Femur (tissue), 1 donor: ENCODE measurements at regions not wholly inside any gene's neighbourhood (a gene's known extent, or its start where the extent isn't known, plus 50 kb on each side); places are given as distances from the start of the nearest gene placed in this dataset.

Experiments used
- DNase-seq: peaks from one replicate; pipeline ENCODE4 v3.0.0-alpha.2; 2017

DNA sequence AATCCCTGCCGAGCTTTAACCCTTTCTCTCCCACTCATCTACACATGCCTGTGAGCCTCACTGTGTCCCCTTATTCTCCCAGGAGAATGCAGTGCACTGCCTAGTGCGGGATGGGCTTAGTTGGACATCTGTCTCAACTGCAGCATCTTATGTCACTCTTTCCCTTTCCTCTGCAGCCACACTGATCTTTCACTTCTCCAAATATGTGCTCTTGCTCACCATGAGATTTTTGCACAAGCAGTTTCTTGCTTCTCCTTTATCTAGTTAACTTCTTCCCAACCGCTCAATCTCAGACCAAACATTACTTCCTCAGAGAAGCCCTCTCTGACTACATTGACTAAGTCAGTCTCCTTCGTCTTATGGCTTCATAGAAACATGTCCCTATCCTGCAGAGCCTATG is 292.3 kb downstream of the KBTBD8 start:
- DNase-seq: no peak

GRCh38 chr3:67291287-67292252 is 293.5 kb downstream of the KBTBD8 start:
- no peak for DNase-seq

DNA sequence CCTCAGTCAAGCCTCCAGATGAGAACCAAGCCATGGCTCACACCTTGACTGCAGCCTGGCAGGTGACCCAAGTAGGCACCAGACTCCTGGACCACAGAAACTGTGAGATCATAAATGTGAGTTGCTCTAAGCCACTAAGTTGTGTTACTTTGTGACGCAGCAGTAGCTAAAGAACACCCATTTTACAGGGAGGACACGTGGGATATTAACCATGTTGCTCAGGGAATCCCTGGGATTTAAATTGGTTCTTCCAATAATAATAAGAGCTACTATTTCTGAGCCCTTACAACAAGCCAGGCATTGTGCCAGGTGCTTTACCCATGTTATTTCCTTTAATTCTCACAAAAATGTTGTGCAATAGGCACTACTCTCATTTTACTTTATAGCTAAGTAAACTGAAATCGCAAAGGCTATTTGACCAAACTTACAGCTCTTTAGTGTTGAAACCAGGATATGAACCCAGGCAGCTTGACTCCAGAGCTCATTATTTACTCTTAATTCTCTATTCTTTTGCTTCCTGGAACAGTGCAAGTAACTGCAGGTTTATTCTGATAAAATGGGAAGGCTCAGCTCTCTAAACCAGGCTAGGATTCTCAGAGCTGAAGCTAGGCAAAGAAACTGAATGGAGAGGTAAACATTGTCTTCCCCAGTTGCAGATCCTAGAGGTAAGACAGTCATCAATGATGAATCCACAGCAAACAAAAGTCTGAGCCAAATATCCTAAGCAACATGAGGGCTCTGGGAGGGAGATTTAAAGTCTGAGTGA is 294.4 kb downstream of the KBTBD8 start:
- no peak for DNase-seq

GRCh38 chr3:67294341-67294740 is 296.2 kb downstream of the KBTBD8 start:
- no peak for DNase-seq

DNA sequence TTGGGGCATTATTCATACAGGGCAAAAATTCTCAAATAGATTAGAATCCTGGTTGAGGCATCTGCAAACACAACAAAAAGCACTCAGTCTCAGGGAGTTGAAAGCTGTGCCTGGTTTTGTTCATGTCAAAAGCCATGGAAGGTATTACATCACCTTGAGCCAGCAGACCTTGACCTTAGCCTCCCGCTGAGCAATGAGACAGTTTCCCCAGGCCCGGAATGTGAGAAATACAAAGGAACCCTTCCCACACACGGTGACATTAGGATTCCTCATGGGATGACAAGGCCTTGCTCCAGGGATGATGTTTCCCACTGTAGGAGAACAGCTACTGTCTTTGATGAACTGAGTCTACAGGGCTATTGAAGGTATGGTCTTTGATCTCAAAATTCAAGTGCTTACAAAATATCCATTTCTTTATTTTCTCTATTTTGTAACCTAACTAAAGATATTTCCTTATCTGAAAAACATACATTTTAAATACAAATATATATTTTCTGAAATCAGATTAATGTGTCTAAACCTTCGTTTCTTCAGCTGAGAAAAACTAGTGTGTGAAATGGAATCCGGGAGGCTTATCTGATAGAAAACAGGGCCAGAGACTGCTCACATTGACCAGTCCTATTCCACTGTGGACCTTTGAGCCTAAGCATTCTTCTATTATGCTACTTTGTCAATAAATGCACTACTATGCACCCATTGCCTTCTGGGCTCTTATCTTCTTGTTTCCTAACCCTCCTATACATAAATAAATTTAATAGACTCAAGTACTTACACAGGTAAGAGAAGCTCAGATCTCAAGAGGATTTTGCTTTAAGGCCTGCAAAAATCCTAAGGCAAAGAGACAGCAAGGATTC is 298.2 kb downstream of the KBTBD8 start:
- no peak for DNase-seq

GRCh38 chr3:67297715-67298475 is 299.8 kb downstream of the KBTBD8 start:
- no peak for DNase-seq

- DNase-seq: no peak
These were observed 303.4 kb downstream of the KBTBD8 start for GRCh38 chr3:67301556-67301955.

- no peak for DNase-seq
These were observed 304.4 kb downstream of the KBTBD8 start for GRCh38 chr3:67302489-67302888.

DNA sequence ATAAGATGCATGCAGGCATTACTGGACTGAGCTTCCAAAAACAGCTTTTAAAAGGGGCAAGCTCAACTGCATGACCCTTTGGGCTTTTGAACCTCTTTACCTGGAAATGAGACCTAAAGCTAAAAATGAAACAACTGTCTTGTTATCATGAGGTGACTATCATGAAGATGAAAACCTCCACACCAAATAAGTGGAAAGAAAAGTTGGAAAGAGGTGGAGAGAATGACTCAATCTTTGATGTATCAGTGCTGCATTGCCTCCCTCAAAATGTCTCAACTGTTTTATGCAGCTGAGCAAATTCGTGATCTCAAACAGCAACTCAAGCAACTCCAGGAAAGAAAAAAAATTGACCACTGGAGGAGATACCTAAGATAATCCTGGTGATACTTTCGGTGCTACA is 307.1 kb downstream of the KBTBD8 start:
- no peak for DNase-seq

DNA sequence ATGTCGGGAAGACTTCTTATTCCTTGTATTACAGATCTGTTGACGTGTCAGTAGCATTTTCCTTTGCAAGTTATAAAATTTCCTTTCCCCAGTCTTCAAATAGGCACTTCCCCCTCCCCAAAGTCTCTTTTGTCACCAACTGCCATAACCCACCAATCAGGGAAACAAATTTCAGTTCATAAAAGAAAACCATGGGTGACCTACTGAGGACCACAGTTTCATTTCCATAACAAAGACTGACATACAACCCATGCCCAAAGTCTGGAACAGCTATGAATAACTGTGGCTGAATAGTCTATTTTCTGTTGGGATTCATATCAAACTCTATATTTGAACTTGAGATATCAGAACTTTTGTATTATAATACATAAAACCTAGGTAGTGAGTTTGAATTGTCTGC is 307.8 kb downstream of the KBTBD8 start:
- DNase-seq: no peak

DNA sequence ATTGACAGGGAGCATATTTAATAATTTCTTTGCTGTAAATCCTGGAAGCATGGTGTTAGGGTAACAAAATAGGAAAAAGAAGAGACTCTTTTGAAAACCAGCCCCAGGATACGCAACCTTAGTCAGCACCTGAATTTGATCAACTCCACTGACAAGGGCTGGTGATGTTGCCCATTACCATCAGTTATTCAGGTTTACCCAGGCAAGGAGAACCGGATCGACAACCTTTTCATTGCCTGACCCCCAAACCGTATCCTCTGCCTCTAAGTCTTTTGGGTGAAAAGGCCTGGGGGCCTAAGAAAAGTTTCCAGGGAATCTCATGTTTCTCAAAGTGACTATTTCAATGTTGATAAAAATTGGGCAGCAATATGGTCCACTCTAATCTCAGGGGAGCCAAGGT is 313.3 kb downstream of the KBTBD8 start:
- no peak for DNase-seq

GRCh38 chr3:67312155-67312554 is 314.0 kb downstream of the KBTBD8 start:
- no peak for DNase-seq

DNA sequence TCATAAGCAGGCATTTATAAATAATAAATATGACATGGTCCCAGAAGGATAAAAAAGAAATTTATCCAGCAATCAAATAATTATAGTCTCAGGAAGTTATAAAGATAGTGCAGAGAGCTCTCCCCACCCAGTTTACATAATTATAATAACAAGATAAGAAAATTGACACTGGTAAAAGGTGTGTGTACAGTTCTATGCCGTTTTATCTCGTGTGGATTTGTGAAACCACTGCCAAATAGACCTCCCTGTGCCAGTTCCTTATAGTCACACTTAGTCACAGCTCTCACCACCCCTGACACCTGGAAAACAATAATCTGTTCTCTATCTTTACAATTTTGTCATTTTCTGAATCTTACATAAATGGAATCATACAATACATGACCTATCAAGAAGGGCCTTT is 320.1 kb downstream of the KBTBD8 start:
- no peak for DNase-seq

- no peak for DNase-seq
These were observed 326.4 kb downstream of the KBTBD8 start for GRCh38 chr3:67324554-67324953.
